ELF-1 (cell line): ENCODE measurements at regions not wholly inside any gene's neighbourhood (a gene's known extent, or its start where the extent isn't known, plus 50 kb on each side); places are given as distances from the start of the nearest gene placed in this dataset.
"Not testable (repeated sequence)": the region's sequence is repeated elsewhere in the genome, so short reads cannot be mapped to it uniquely, and the experiment has no call there.

Experiments
- DNase-seq: peaks from one replicate; pipeline ENCODE4 v3.0.0-alpha.2; 2016; ENCODE audit warnings: low read depth, low spot score

- no peak for DNase-seq
Observed at GRCh38 chr15:81899730-81900129, 146.1 kb downstream of the MEX3B start.

GRCh38 chr15:81899024-81899423 lies 146.8 kb downstream of the MEX3B start:
- no peak for DNase-seq

- DNase-seq: no peak
Observed at GRCh38 chr15:81897057-81897677, 148.7 kb downstream of the MEX3B start.

GRCh38 chr15:81896356-81896755 lies 149.5 kb downstream of the MEX3B start:
- no peak for DNase-seq

- DNase-seq: no peak
Observed at GRCh38 chr15:81895723-81896122, 150.1 kb downstream of the MEX3B start.

- DNase-seq: peak; percentile 47
Observed at GRCh38 chr15:81894061-81894460, 151.8 kb downstream of the MEX3B start.

GRCh38 chr15:81893182-81893835 lies 152.5 kb downstream of the MEX3B start:
- no peak for DNase-seq

GRCh38 chr15:81890496-81890895 lies 155.3 kb downstream of the MEX3B start:
- no peak for DNase-seq

- DNase-seq: no peak
Observed at GRCh38 chr15:81889485-81889881, 156.3 kb downstream of the MEX3B start.

- no peak for DNase-seq
Observed at GRCh38 chr15:81888748-81889484, 156.9 kb downstream of the MEX3B start.

GRCh38 chr15:81887912-81888311 lies 157.9 kb downstream of the MEX3B start:
- DNase-seq: no peak

GRCh38 chr15:81887188-81887587 lies 158.6 kb downstream of the MEX3B start:
- DNase-seq: not testable (repeated sequence)

GRCh38 chr15:81886591-81886990 lies 159.2 kb downstream of the MEX3B start:
- no peak for DNase-seq

- DNase-seq: no peak
Observed at GRCh38 chr15:81886080-81886479, 159.7 kb downstream of the MEX3B start.

GRCh38 chr15:81885135-81885534 lies 160.7 kb downstream of the MEX3B start:
- DNase-seq: no peak

- DNase-seq: no peak
Observed at GRCh38 chr15:81882504-81882903, 163.3 kb downstream of the MEX3B start.

- DNase-seq: no peak
Observed at GRCh38 chr15:81880833-81881232, 165.0 kb downstream of the MEX3B start.

GRCh38 chr15:81880314-81880713 lies 165.5 kb downstream of the MEX3B start:
- no peak for DNase-seq

- DNase-seq: not testable (repeated sequence)
Observed at GRCh38 chr15:81875717-81876116, 170.1 kb downstream of the MEX3B start.

GRCh38 chr15:81870746-81871106 lies 175.1 kb downstream of the MEX3B start:
- not testable (repeated sequence) for DNase-seq

GRCh38 chr15:81870062-81870745 lies 175.6 kb downstream of the MEX3B start:
- peak; percentile 38 for DNase-seq
